Spleen (tissue), 7 donors: ENCODE measurements at regions not wholly inside any gene's neighbourhood (a gene's known extent, or its start where the extent isn't known, plus 50 kb on each side); places are given as distances from the start of the nearest gene placed in this dataset.

Source experiments
- CTCF ChIP-seq, 11 experiments: fragments of 200-600 bp in 7 of 11; fragments of 450-650 bp in 4 of 11; sonication (generic) in 4 of 11; IDR thresholded peaks in 8 of 11; conservative IDR thresholded peaks in 3 of 11; 1 replicate in 7 of 11; 2 replicates in 4 of 11; pipeline versions ENCODE4 v1.4.0 to v1.8.0; 2016 to 2021; ENCODE audit warnings: antibody characterized with exemption in 11 of 11, inconsistent platforms in 4 of 11, mild to moderate bottlenecking in 1 of 11
- POLR2A ChIP-seq, 3 donors: fragments of 450-650 bp; IDR thresholded peaks; one replicate each; pipeline ENCODE4 v1.5.1; 2017; ENCODE audit warnings: antibody characterized with exemption in 3 of 3, mild to moderate bottlenecking in 1 of 3
- POLR2AphosphoS5 ChIP-seq, 3 donors: sonication (generic); formaldehyde crosslinking; IDR thresholded peaks; one replicate each; pipeline ENCODE4 v1.5.1; 2017; ENCODE audit warnings: antibody characterized with exemption in 3 of 3
- donor health status: DM: no; HTN: no; CAD: no; lungs with moderate emphysema.
- donor health status: DM: no; HTN: no; CAD: no.
- donor health status: DM: no; HTN: no; CAD: no.

GRCh38 chr12:107406932-107407331 lies 278.7 kb upstream of the PWP1 start:
- TF ChIP-seq CTCF (IDR thresholded peaks at IDR 0.05 in 8 of 11, conservative IDR thresholded peaks at IDR 0.05 in 3 of 11) (no peak), POLR2A (IDR thresholded peaks at IDR 0.05) (no peak), POLR2AphosphoS5 (IDR thresholded peaks at IDR 0.05) (no peak)
